ENCODE measurements at regions not wholly inside any gene's neighbourhood (a gene's known extent, or its start where the extent isn't known, plus 50 kb on each side); places are given as distances from the start of the nearest gene placed in this dataset.

DNA sequence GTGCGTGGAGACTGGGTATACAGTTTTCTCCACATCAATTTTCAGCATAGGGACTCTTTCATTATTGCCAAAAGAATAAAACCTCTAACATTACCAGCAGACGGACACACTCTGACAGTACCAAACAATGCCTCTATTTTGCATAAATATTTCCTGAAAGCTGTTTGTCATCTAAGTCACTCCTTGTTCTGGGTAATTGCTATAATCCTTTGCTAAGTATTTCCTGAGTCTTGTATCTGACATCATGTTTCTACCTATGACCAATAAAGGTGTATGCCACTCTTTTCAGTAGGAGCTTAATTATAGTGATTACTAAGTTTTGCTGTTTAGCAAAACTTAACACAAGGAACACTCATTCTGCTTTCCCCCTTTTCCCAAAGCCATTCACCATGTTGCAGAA, 886.5 kb downstream of the SLITRK6 start:
- no peak for TF ChIP-seq EZH2phosphoT487 (IDR thresholded peaks at IDR 0.05; ENCODE audit: insufficient read depth, low read depth)
- no peak for TF ChIP-seq EZH2 (IDR thresholded peaks at IDR 0.05; ENCODE audit: insufficient read depth, poor library complexity, severe bottlenecking)
